ENCODE measurements at regions not wholly inside any gene's neighbourhood (a gene's known extent, or its start where the extent isn't known, plus 50 kb on each side); places are given as distances from the start of the nearest gene placed in this dataset.

DNA sequence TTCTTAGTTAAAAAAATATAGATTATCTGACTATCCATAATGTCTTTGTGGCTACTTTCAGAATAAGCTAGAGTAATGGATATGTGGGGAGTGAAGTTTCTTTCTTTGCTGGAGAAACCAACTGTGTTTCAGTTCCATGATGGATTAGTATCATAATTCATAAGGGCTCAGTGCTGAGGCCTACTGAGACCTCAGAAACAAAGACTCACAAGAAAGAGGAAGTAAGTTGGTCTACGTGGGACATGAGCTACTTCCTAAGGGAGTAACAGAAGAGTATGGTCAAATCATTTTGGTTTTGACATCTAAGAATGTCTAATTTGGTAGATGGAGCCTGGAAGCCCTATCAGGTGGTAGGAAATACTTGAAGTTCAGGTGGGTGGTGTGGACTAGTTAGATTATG is 99.0 kb upstream of the HTR2A start:
- H3K27ac ChIP-seq: no peak overlapping the region
- TF ChIP-seq ZFX (IDR thresholded peaks at IDR 0.05) (no peak), CTCF (conservative IDR thresholded peaks at IDR 0.05) (no peak)

GRCh38 chr13:46994492-46994891 is 97.6 kb upstream of the HTR2A start:
- no peak overlapping the region for H3K27ac ChIP-seq
- TF ChIP-seq CTCF (conservative IDR thresholded peaks at IDR 0.05) (no peak), ZFX (IDR thresholded peaks at IDR 0.05) (no peak)

- no peak for TF ChIP-seq ZFX (IDR thresholded peaks at IDR 0.05)
- TF ChIP-seq CTCF (conservative IDR thresholded peaks at IDR 0.05): peak; percentile 42
- no peak overlapping the region for H3K27ac ChIP-seq
Measured at GRCh38 chr13:46992383-46992952, 95.6 kb upstream of the HTR2A start.

DNA sequence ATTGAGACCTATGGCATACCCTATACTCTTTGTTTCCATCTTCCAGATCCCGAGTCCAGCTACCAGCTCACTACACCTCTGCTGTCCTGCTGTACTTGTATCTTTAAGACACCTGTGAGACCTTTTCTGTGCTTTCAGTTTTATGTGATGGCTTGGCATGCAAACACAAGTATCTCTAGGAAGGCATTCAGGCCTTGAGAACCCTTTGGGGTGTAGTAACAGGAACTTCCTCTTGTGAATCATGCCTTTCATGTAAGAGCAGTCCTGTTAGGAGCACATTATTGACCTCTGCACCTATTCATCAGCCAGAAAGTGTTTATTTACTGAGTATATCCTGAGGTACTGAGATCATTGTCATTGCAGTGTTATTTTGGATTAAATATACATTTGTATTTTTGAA is 87.0 kb upstream of the HTR2A start:
- TF ChIP-seq CTCF (conservative IDR thresholded peaks at IDR 0.05) (no peak), ZFX (IDR thresholded peaks at IDR 0.05) (no peak)
- no peak overlapping the region for H3K27ac ChIP-seq

- H3K27ac ChIP-seq: no peak overlapping the region
- TF ChIP-seq ZFX (IDR thresholded peaks at IDR 0.05): no peak
- no peak for TF ChIP-seq CTCF (conservative IDR thresholded peaks at IDR 0.05)
Measured at GRCh38 chr13:46982856-46983582, 86.2 kb upstream of the HTR2A start.

- TF ChIP-seq CTCF (conservative IDR thresholded peaks at IDR 0.05): no peak
- no peak for TF ChIP-seq ZFX (IDR thresholded peaks at IDR 0.05)
- H3K27ac ChIP-seq: no peak overlapping the region
Measured at GRCh38 chr13:46975173-46975572, 78.3 kb upstream of the HTR2A start.

DNA sequence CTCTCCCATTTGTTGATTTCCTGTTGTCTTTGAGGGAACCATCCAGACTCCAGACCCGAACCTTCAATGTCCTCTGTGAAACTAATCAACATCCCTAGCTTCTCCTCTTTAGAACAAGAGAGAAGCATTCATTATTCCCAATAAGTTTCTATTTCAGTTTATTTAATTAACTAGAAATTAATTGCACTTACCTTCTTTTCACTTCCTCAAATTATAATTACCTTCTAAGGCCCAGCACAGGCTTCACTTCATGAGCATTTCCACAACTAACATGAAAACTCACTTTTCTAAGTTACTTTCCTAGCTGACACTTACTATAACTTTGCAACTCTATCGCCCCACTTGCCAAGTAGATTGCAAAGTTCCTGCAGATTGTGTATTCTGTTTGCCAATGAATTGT is 71.6 kb upstream of the HTR2A start:
- TF ChIP-seq ZFX (IDR thresholded peaks at IDR 0.05) (no peak), CTCF (conservative IDR thresholded peaks at IDR 0.05) (no peak)

More for the DNA sequence above, 71.6 kb upstream of the HTR2A start:
- no peak overlapping the region for H3K27ac ChIP-seq

Measured in C4-2B (cell line).